Calu3 (cell line): ENCODE measurements at regions not wholly inside any gene's neighbourhood (a gene's known extent, or its start where the extent isn't known, plus 50 kb on each side); places are given as distances from the start of the nearest gene placed in this dataset.

Experiments used
- BruUV-seq: library from RNA; stranded (reverse); fragments of 400-500 nt; replicated peaks from 2 replicates; lab custom pipeline; 2021; lab: Mats Ljungman, UMichigan
- CTCF ChIA-PET: fragments of 300-600 bp; sonication (Branson Sonifier 250); formaldehyde crosslinking; loops from one replicate; lab custom pipeline; 2022; ENCODE audit warnings: antibody characterized with exemption; lab: Charles Lee
- DNase-seq: peaks from one replicate; pipeline ENCODE4 v3.0.0; 2022
- H3K27ac Mint-ChIP-seq: one replicate; pipeline ENCODE4 v1.8.0; 2022; ENCODE audit warnings: mixed read lengths; ENCODE audit not compliant: unreplicated experiment
- H3K27me3 Mint-ChIP-seq: one replicate; pipeline ENCODE4 v1.8.0; 2022; ENCODE audit warnings: mixed read lengths; ENCODE audit not compliant: unreplicated experiment
- H3K36me3 Mint-ChIP-seq: one replicate; pipeline ENCODE4 v1.8.0; 2022; ENCODE audit warnings: mild to moderate bottlenecking, moderate library complexity, mixed read lengths; ENCODE audit not compliant: insufficient read depth, unreplicated experiment
- H3K4me1 Mint-ChIP-seq: one replicate; pipeline ENCODE4 v1.8.0; 2022; ENCODE audit warnings: mild to moderate bottlenecking, low read depth, mixed read lengths; ENCODE audit not compliant: unreplicated experiment
- H3K4me3 Mint-ChIP-seq: one replicate; pipeline ENCODE4 v1.8.0; 2022; ENCODE audit warnings: mild to moderate bottlenecking, low read depth, moderate library complexity, mixed read lengths; ENCODE audit not compliant: unreplicated experiment
- H3K9me3 Mint-ChIP-seq: one replicate; pipeline ENCODE4 v1.8.0; 2022; ENCODE audit warnings: low read depth, mixed read lengths; ENCODE audit not compliant: unreplicated experiment
- intact Hi-C: fragments of 100-400 bp; cut with micrococcal nuclease; formaldehyde crosslinking; loops from one replicate; pipeline ENCODE4 v1.10.0; 2022; ENCODE audit not compliant: unreplicated experiment
- TF ChIP-seq, protein P1 (sequence below): fragments of 200-600 bp; IDR thresholded peaks from one replicate; pipeline ENCODE4 v1.8.0; 2022; ENCODE audit warnings: antibody characterized with exemption; ENCODE audit not compliant: unreplicated experiment

DNA sequence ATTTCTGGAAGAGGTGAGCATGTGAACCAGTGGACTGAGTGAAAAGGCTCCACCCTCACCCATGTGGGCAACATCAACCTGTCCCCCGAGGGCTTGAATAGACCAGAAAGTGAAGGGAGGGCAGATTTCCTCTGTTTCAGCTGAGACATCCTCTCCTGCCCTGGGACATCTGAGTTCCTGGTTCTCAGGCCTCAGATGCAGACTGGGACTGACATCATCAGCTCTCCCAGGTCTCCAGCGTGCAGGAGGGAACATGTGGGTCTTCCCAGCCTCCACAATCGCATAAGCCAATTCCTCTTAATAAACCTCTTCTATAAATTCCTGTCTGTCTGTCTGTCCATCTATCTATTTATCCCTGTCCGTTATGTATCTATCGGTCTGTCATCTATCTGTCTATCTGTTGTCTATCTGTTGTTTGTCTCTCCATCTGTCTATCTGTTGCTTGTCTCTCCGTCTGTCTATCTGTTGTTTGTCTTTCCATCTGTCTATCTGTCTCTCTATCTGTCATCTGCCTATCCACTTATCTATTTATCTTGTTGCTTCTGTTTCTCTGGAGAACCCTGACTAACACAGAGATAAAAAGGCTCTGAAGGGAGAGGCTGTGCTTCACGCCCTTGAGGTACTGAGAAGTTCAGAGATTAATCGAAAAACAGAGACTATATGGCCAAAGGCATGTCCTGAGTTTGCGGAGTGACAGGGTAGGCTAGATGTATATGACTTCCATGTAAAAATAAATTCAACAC lies 140.3 kb upstream of the PFKP start:
- H3K27me3 Mint-ChIP-seq, result peaks cover 23% of the 10 kb centered on the region
- DNase-seq, result no peak
- H3K4me1 Mint-ChIP-seq, result peaks cover 19% of the 10 kb centered on the region
- BruUV-seq, result no TSS peak
- TF ChIP-seq, protein P1, sequence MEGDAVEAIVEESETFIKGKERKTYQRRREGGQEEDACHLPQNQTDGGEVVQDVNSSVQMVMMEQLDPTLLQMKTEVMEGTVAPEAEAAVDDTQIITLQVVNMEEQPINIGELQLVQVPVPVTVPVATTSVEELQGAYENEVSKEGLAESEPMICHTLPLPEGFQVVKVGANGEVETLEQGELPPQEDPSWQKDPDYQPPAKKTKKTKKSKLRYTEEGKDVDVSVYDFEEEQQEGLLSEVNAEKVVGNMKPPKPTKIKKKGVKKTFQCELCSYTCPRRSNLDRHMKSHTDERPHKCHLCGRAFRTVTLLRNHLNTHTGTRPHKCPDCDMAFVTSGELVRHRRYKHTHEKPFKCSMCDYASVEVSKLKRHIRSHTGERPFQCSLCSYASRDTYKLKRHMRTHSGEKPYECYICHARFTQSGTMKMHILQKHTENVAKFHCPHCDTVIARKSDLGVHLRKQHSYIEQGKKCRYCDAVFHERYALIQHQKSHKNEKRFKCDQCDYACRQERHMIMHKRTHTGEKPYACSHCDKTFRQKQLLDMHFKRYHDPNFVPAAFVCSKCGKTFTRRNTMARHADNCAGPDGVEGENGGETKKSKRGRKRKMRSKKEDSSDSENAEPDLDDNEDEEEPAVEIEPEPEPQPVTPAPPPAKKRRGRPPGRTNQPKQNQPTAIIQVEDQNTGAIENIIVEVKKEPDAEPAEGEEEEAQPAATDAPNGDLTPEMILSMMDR, result no peak
- H3K9me3 Mint-ChIP-seq, result no peaks in the 10 kb centered on the region
- CTCF ChIA-PET, result interaction anchor here (0.5 kb wide), 1 partner anchor 54 kb away, joined by 4 read pairs; no protein-coding TSS in a partner anchor
- no peaks in the 10 kb centered on the region for H3K36me3 Mint-ChIP-seq
- no peak overlapping the region for H3K4me3 Mint-ChIP-seq
- intact Hi-C loops, result loop anchor here (5.0 kb wide), 1 partner anchor 50 kb away; no protein-coding TSS in a partner anchor
- no peak overlapping the region for H3K27ac Mint-ChIP-seq

DNA sequence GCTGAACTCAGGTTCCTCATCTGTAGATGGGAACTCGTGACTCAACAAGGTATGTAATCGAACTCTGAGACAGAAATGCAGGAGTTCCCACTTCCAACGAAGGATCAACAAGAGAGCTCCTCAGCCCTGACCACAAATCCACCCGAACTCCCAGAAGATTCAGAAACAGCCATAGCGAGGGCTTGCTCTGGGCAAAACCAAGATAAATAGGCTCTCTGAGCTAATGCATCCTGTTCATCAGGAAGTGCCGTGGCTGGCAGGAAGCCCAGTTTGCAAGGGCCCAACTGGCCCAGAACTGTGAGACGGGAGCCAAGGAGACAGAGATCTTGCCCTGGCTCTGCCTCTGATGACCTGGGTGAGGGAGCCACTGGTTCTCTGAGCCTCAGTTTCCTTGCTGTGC lies 141.7 kb upstream of the PFKP start:
- no TSS peak for BruUV-seq
- peak; percentile 52 for DNase-seq
- Mint-ChIP-seq H3K27me3 (peaks cover 38% of the 10 kb centered on the region), H3K9me3 (no peaks in the 10 kb centered on the region), H3K27ac (no peak overlapping the region), H3K4me3 (no peak overlapping the region), H3K36me3 (no peaks in the 10 kb centered on the region), H3K4me1 (peaks cover 19% of the 10 kb centered on the region)
- intact Hi-C loops, result loop anchor here (5.0 kb wide), 1 partner anchor 52 kb away; no protein-coding TSS in a partner anchor
- CTCF ChIA-PET, result interaction anchor here (0.6 to 1.3 kb wide), 2 partner anchors 118 to 153 kb away, joined by 3 read pairs; no protein-coding TSS in a partner anchor
- TF ChIP-seq, protein P1, result no peak

DNA sequence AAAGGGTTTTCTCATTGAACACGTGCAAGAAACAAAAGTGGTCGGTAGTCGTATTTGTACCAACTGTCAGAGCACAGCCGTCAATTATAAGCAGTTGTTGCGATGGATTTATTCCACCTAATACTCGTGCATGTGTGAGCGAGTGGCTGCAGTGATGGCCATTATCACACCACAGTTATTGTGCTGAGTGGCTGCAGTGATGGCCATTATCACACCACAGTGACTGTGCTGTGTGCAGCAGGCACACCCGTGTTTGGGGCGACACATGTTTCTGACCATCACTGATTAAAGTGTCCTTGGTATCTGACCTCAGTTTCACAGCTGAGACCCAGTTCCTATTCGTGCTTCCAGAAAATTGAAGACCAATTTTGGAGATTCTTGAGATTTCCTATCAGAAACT lies 142.9 kb upstream of the PFKP start:
- TF ChIP-seq, protein P1, result no peak
- CTCF ChIA-PET, result no interaction called here
- Mint-ChIP-seq H3K4me1 (peaks cover 19% of the 10 kb centered on the region), H3K36me3 (no peaks in the 10 kb centered on the region), H3K27ac (no peak overlapping the region), H3K4me3 (no peak overlapping the region), H3K9me3 (no peaks in the 10 kb centered on the region), H3K27me3 (peaks cover 47% of the 10 kb centered on the region)
- intact Hi-C loops, result no loop called here
- no TSS peak for BruUV-seq
- DNase-seq, result no peak

DNA sequence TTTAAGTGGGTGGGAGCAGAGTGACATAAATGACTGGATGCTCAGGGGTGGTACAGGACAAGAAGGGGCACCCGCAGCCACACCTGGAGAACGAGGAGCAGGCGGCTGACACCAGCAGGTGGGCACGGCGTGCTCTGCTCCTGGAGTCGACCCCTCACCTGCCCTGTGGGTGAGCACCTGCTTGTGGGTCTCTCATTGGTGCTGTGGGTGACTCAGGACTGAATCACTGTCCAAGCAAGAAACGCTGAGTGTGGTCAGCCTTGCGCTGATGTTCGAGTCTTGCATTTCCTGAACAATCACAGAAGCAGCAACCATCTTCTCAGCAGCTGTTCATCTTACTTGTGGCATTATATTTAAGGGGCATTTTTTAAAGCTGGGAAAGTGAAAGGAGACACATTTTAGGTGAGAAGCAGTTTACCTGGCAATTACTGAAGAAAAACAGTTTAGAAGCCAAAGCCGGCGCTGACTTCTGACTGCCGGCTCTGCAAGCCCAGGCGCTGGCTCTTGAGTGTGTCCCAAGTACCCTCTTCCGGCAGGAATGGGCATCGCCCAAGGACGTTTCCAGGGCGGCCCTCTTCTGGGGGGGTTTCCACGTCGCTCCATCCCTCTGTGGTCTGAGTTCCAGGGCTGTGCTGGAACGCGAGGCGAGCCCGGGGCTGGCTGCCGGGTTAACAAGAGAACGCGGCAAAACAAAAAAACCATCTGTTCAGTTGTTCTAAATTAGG lies 145.2 kb upstream of the PFKP start:
- Mint-ChIP-seq H3K27ac (no peak overlapping the region), H3K27me3 (peaks cover 52% of the 10 kb centered on the region), H3K4me3 (no peak overlapping the region), H3K4me1 (peaks cover 9% of the 10 kb centered on the region), H3K9me3 (no peaks in the 10 kb centered on the region), H3K36me3 (no peaks in the 10 kb centered on the region)
- DNase-seq, result peak; percentile 20
- CTCF ChIA-PET, result interaction anchor here (0.9 kb wide), 1 partner anchor 9 kb away, joined by 3 read pairs; no protein-coding TSS in a partner anchor
- intact Hi-C loops, result no loop called here
- TF ChIP-seq, protein P1, result no peak
- BruUV-seq, result no TSS peak
